ENCODE measurements at regions not wholly inside any gene's neighbourhood (a gene's known extent, or its start where the extent isn't known, plus 50 kb on each side); places are given as distances from the start of the nearest gene placed in this dataset.

DNA sequence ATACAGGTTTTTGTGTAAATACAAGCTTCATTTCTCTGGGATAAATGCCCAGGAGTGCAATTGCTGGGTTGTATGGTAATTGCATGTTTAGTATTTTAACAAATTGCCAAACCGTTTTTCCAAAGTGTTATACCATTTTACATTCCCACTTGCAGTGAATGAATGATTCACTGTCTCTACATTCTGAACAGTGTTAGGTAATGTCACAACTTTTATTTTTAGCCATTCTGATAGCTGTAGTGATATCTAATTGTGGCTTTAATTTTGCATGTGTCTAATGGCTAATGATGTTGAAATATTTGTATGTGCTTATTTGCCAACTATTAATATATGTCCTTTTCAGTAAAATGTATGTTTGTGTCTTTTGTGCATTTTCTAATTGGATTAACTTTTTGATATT, 156.9 kb upstream of the CES5A start:
- H3K27me3 ChIP-seq (replicated peaks in 1 of 2; ENCODE audit: control insufficient read depth in 2 of 2, insufficient read depth in 2 of 2, low read length in 1 of 2), result peaks cover 0 to 2% of the 10 kb centered on the region in 2 experiments; a peak in 2 of 4 replicates
- H3K27ac ChIP-seq (ENCODE audit: control insufficient read depth, insufficient read depth), result no peak overlapping the region
- no peak overlapping the region for H2AFZ ChIP-seq (ENCODE audit: control insufficient read depth, low read depth, low read length)
- 0% methylated on average over 1 of the region's 1 CpG for WGBS (ENCODE audit: insufficient coverage, insufficient replicate concordance, low lambda C conversion rate, missing lambda C conversion rate)
- no peaks in the 10 kb centered on the region for H3K4me1 ChIP-seq (ENCODE audit: control insufficient read depth, insufficient read depth, low read length)
- H3K9ac ChIP-seq (ENCODE audit: control insufficient read depth, insufficient read depth, low read length), result no peak overlapping the region
- H3K4me3 ChIP-seq, result no peak overlapping the region
- no peaks in the 10 kb centered on the region for H4K20me1 ChIP-seq (ENCODE audit: control insufficient read depth, insufficient read depth)
- intact Hi-C loops (cut with micrococcal nuclease; ENCODE audit: unreplicated experiment) (no loop called here), in situ Hi-C loops (cut with MboI) (no loop called here)
- no peak overlapping the region for H3K4me2 ChIP-seq (ENCODE audit: control insufficient read depth, insufficient read depth)
- BruUV-seq (replicated peaks), result no TSS peak
- no peak for FAIRE-seq
- H3K36me3 ChIP-seq (ENCODE audit: control insufficient read depth in 2 of 2, insufficient read depth in 2 of 2, low read length in 1 of 2), result no peaks in the 10 kb centered on the region
- no peak for DNase-seq (ENCODE audit: low read depth, low spot score)
- SMC1A ChIA-PET (ENCODE audit: uncharacterized antibody, unreplicated experiment), result no interaction called here
- H3K79me2 ChIP-seq (ENCODE audit: control insufficient read depth, insufficient read depth, low read length), result no peaks in the 10 kb centered on the region
- H3K9me3 ChIP-seq (replicated peaks; ENCODE audit: control insufficient read depth, insufficient read depth, low read length), result no peaks in the 10 kb centered on the region
- CTCF ChIA-PET, result no interaction called here
- ATAC-seq, result no peak
- TF ChIP-seq SMAD5 (IDR thresholded peaks at IDR 0.05; ENCODE audit: low read depth), result no peak
- RAD21 ChIA-PET (ENCODE audit: unreplicated experiment), result no interaction called here
- POLR2A ChIA-PET, result no interaction called here

- SMC1A ChIA-PET (ENCODE audit: uncharacterized antibody, unreplicated experiment), result no interaction called here
- CTCF ChIA-PET, result no interaction called here
- no peak overlapping the region for H2AFZ ChIP-seq (ENCODE audit: control insufficient read depth, low read depth, low read length)
- TF ChIP-seq SREBF2 (IDR thresholded peaks at IDR 0.05; ENCODE audit: low read length), result no peak
- TF ChIP-seq FOXK2 (IDR thresholded peaks at IDR 0.05), result no peak
- no peak for TF ChIP-seq PAX5 (IDR thresholded peaks at IDR 0.05; ENCODE audit: borderline replicate concordance, low read depth, low read length)
- TF ChIP-seq E4F1 (IDR thresholded peaks at IDR 0.05; ENCODE audit: borderline replicate concordance, partially characterized antibody), result no peak
- no peak for TF ChIP-seq ZNF384 (IDR thresholded peaks at IDR 0.05; ENCODE audit: borderline replicate concordance, low read depth, low read length)
- no peak for TF ChIP-seq MYC (IDR thresholded peaks at IDR 0.05; ENCODE audit: insufficient read depth, insufficient read length, insufficient replicate concordance, low read length, severe bottlenecking)
- TF ChIP-seq, protein P1, sequence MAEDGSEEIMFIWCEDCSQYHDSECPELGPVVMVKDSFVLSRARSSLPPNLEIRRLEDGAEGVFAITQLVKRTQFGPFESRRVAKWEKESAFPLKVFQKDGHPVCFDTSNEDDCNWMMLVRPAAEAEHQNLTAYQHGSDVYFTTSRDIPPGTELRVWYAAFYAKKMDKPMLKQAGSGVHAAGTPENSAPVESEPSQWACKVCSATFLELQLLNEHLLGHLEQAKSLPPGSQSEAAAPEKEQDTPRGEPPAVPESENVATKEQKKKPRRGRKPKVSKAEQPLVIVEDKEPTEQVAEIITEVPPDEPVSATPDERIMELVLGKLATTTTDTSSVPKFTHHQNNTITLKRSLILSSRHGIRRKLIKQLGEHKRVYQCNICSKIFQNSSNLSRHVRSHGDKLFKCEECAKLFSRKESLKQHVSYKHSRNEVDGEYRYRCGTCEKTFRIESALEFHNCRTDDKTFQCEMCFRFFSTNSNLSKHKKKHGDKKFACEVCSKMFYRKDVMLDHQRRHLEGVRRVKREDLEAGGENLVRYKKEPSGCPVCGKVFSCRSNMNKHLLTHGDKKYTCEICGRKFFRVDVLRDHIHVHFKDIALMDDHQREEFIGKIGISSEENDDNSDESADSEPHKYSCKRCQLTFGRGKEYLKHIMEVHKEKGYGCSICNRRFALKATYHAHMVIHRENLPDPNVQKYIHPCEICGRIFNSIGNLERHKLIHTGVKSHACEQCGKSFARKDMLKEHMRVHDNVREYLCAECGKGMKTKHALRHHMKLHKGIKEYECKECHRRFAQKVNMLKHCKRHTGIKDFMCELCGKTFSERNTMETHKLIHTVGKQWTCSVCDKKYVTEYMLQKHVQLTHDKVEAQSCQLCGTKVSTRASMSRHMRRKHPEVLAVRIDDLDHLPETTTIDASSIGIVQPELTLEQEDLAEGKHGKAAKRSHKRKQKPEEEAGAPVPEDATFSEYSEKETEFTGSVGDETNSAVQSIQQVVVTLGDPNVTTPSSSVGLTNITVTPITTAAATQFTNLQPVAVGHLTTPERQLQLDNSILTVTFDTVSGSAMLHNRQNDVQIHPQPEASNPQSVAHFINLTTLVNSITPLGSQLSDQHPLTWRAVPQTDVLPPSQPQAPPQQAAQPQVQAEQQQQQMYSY (CRISPR knock-in tag; IDR thresholded peaks at IDR 0.05), result no peak
- no peak overlapping the region for H3K4me3 ChIP-seq
- no peaks in the 10 kb centered on the region for H4K20me1 ChIP-seq (ENCODE audit: control insufficient read depth, insufficient read depth)
- POLR2A ChIA-PET, result no interaction called here
- in situ Hi-C loops (cut with MboI), result no loop called here
- H3K79me2 ChIP-seq (ENCODE audit: control insufficient read depth, insufficient read depth, low read length), result no peaks in the 10 kb centered on the region
- RAD21 ChIA-PET (ENCODE audit: unreplicated experiment), result no interaction called here
- FAIRE-seq (no peak), ATAC-seq (no peak), DNase-seq (ENCODE audit: low read depth, low spot score) (no peak)
- no peak overlapping the region for H3K4me2 ChIP-seq (ENCODE audit: control insufficient read depth, insufficient read depth)
- intact Hi-C loops (cut with micrococcal nuclease; ENCODE audit: unreplicated experiment), result no loop called here
- H3K4me1 ChIP-seq (ENCODE audit: control insufficient read depth, insufficient read depth, low read length), result no peaks in the 10 kb centered on the region
- H3K36me3 ChIP-seq (ENCODE audit: control insufficient read depth in 2 of 2, insufficient read depth in 2 of 2, low read length in 1 of 2), result no peaks in the 10 kb centered on the region
- no peak overlapping the region for H3K27ac ChIP-seq (ENCODE audit: control insufficient read depth, insufficient read depth)
- H3K9me3 ChIP-seq (replicated peaks; ENCODE audit: control insufficient read depth, insufficient read depth, low read length), result no peaks in the 10 kb centered on the region
- BruUV-seq (replicated peaks), result no TSS peak
- H3K9ac ChIP-seq (ENCODE audit: control insufficient read depth, insufficient read depth, low read length), result no peak overlapping the region
- H3K27me3 ChIP-seq (replicated peaks in 1 of 2; ENCODE audit: control insufficient read depth in 2 of 2, insufficient read depth in 2 of 2, low read length in 1 of 2), result peaks cover 0 to 2% of the 10 kb centered on the region in 2 experiments; a peak in 2 of 4 replicates
Observed at GRCh38 chr16:56029026-56029425, 153.9 kb upstream of the CES5A start.

Measured in GM12878 (cell line).